HG03103 (cell line): ENCODE measurements at regions not wholly inside any gene's neighbourhood (a gene's known extent, or its start where the extent isn't known, plus 50 kb on each side); places are given as distances from the start of the nearest gene placed in this dataset.
"Not testable (repeated sequence)": the region's sequence is repeated elsewhere in the genome, so short reads cannot be mapped to it uniquely, and the experiment has no call there.

Experiments used
- ATAC-seq: cut with Tn5 transposase; IDR thresholded peaks from one replicate; pipeline ENCODE4 v1.9.1; 2021; ENCODE audit warnings: low read depth; ENCODE audit not compliant: unreplicated experiment

DNA sequence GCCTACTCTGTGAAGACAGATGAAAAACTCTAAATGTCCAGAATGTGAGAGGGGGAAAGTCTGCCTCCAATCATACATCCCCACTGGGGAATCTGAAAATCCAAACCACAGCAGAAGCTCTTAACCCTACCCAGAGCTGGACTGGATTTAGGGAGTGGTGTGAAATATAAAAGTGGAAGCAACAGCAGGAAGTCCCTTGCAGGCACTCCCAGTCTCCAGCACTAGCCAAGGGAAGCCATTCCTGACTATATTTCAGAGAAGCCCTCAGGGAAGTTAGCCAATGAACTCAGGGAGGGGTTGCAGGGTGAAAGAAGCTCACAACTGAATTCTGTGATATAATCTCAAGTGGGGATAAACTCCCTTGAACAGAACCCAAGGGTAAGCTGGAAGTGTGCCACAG is 51.5 kb downstream of the CRPPA start:
- ATAC-seq: no peak

DNA sequence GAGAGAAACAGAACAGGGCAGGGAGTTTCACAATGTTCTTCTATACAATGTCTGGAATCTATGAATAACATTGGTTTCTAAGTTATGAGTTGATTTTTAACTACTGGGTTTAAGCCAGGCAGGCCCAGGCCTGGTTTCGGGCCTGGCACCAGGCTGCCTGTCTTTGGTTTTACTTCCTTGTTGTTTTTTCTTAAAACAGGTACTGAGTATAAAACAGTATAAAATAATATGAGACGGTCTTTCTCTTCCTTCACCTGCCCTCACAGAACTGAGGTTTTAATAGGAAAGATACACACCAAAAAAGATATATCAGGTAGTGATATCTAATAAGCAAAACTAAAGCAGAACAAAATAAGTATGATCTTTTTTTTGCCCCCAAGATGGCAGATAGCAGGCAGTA is 52.0 kb downstream of the CRPPA start:
- not testable (repeated sequence) for ATAC-seq

DNA sequence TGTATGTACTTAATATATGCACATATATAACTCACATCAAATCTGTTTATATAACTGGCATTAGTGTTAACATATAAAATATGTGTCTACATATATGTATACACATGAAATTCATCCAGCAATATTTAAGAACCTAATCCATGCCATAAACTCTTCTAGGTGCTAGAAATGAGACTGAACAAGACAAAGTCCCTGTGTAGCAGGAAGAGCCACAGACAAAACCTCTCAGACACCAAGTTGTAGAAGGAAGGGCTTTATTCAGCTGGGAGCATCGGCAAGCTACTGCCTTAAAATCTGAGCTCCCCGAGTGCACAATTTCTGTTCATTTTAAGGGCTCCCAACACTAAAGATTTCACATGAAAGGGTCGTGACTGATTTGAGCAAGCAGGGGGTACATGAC is 52.5 kb downstream of the CRPPA start:
- ATAC-seq: no peak

DNA sequence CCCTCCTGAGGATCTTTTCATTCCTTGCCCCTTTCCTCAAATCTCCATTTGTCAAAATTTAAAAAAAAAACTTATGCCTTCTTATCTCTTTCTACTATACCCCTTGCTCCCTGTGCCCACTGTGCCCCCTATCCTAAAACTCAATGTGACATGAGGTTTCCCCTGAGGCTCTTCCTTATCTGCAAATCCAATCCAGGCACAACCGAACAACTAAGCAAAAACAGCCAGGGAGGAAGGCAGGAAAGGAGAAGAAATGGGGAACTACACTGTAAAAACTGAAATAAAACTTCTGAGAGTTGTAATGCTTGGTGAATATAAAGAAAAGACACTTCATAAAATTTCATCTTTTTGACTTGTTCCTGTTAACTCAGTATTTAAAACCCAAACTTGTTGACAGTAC is 54.2 kb downstream of the CRPPA start:
- ATAC-seq: no peak

DNA sequence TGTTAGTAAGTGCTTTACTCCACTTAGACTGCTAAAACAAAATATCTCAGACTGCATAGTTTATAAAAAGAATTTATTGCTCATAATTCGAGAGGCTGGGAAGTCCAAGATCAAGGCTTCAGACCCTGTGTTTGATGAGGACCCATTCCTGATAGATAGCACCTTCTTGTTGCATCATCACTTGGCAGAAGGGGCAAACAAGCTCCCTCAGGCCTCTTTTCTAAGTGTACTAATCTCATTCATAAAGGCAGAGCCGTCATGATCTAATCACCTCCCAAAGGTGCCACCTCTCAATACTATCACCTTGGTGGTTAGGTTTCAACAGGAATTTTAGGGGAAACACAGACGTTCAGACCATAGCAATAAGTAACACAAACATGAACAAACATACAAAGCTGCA is 55.4 kb downstream of the CRPPA start:
- ATAC-seq: no peak

- ATAC-seq: no peak
These were observed 56.2 kb downstream of the CRPPA start for GRCh38 chr7:16365177-16365576.

- ATAC-seq: no peak
These were observed 62.1 kb downstream of the CRPPA start for GRCh38 chr7:16359216-16359615.

- ATAC-seq: no peak
These were observed 63.4 kb downstream of the CRPPA start for GRCh38 chr7:16357921-16358320.

- ATAC-seq: no peak
These were observed 63.9 kb downstream of the CRPPA start for GRCh38 chr7:16357474-16357873.

DNA sequence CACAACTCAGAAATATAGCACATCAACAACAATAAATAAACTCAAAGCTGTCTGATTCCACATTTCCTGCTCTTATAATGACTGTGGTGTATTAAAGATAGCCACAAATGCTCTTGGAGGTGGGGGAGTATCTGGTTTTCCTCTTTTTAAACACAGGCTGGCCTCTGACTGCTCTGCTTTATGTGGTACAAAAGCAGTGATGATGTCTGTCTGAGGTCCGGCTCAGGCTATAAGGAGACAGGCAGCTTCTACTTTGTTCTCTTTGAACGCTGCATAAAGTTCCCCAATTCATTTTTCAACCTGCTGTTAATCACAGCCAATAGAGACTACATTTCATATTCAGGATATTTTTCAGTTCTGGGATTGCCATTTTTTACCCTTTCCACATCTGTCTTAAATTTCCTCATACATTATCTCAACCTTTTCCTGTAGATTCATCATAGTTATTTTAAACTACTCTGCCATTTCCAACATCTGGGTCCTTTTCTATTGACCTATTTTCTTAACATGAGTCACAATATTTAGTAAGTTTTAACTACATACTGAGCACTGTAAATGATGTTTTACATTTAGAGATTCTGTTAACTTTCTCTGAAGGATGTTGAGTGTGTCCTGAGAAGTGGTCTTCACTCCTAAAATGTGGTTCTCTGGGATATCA is 64.9 kb downstream of the CRPPA start:
- no peak for ATAC-seq

GRCh38 chr7:16354573-16354972 is 66.8 kb downstream of the CRPPA start:
- no peak for ATAC-seq

DNA sequence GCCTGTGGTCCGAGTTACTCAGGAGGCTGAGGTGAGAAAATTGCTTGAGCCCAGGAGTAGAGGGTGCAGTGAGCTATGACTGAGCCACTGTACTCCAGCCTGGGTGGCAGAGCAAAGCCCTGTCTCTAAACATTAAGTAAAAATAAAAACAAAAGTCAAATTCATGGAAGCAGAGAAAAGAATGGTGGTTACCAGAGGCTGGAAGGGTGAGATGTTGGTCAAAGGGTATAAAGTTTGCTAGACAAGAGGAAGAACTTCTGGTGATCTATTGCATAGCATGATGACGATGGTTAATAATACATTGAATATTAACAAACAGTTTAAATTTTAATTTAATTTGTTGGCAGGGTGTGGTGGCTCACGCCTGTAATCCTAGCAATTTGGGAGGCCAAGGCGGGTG is 68.1 kb downstream of the CRPPA start:
- no peak for ATAC-seq

- peak; percentile 60 for ATAC-seq
These were observed 70.7 kb downstream of the CRPPA start for GRCh38 chr7:16350634-16351033.

DNA sequence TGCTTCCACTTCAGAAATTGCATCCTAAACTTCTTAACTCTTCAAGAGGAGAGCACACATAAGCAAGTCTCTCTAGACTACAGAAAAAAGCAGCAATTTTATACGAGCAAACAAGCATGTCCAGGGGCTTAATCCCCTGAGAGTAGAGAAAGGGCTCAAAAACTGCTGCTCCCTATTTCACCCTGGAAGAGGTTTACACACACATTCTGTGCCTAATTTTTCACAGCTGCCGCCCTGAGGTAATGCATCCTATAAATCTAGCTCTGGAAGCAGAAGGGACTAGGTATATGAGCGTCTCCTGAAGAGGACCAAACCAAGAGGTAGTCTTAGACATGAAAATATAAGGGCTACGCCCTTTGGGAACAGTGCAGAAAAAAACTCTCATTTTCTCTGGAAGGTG is 73.1 kb downstream of the CRPPA start:
- no peak for ATAC-seq

DNA sequence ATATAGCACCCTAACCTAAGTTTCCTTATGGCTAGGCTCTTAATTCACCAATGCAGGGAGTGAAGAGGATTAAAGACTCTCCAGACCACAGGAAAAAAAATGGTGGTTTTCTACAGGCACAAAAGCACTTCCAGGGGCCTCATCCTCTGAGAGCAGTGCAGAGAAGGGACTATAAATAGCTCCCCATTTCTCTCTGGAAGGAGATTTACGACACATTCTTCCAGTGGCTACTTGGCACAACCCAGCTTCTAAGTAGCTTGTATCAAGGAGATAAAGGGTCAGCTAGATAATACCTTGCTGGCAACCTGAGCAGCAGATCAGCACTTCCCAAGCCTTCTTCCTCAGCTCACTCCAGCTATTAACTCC is 73.5 kb downstream of the CRPPA start:
- ATAC-seq: no peak

- no peak for ATAC-seq
These were observed 74.1 kb downstream of the CRPPA start for GRCh38 chr7:16347066-16347826.

GRCh38 chr7:16345979-16346958 is 75.1 kb downstream of the CRPPA start:
- ATAC-seq: peak; percentile 64

- no peak for ATAC-seq
These were observed 76.4 kb downstream of the CRPPA start for GRCh38 chr7:16344927-16345326.

- ATAC-seq: no peak
These were observed 77.7 kb downstream of the CRPPA start for GRCh38 chr7:16343612-16344011.

DNA sequence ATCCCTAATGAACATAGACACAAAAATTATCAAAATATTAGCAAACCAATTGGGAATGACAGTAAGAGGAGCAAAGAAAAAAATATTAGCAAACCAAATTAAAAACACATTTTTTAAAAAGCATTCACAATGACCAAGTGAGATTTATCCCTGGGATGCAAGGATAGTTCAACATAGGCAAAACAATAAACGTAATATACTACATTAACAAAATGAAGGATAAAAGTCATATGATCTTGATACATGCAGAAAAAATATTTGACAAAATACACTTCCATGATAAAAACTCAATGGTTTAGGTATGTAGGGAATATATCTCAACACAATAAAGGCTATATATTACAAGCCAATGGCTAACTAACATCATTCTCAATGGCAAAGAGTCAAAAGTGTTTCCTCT is 83.3 kb downstream of the CRPPA start:
- no peak for ATAC-seq

GRCh38 chr7:16326106-16326505 is 95.2 kb downstream of the CRPPA start:
- ATAC-seq: no peak
